ENCODE measurements at regions not wholly inside any gene's neighbourhood (a gene's known extent, or its start where the extent isn't known, plus 50 kb on each side); places are given as distances from the start of the nearest gene placed in this dataset.

- peaks cover 20% of the 10 kb centered on the region for H3K27me3 ChIP-seq (ENCODE audit: control insufficient read depth, insufficient read depth, low read length)
- no peaks in the 10 kb centered on the region for H3K36me3 ChIP-seq (ENCODE audit: control insufficient read depth, insufficient read depth, low read length)
- peaks cover 1% of the 10 kb centered on the region for H3K4me1 ChIP-seq (ENCODE audit: control insufficient read depth, insufficient read depth, low read length)
- H3K27ac ChIP-seq (ENCODE audit: low read depth, low read length): no peak overlapping the region
- no peak overlapping the region for H3K9ac ChIP-seq (ENCODE audit: low read length)
- no peak overlapping the region for H3K4me3 ChIP-seq (ENCODE audit: low read length)
Measured at GRCh38 chr15:89395996-89396395, 61.4 kb upstream of the POLG start.

GRCh38 chr15:89395461-89395871, 60.8 kb upstream of the POLG start:
- no peaks in the 10 kb centered on the region for H3K36me3 ChIP-seq (ENCODE audit: control insufficient read depth, insufficient read depth, low read length)
- H3K9ac ChIP-seq (ENCODE audit: low read length): no peak overlapping the region
- H3K27me3 ChIP-seq (ENCODE audit: control insufficient read depth, insufficient read depth, low read length): peaks cover 15% of the 10 kb centered on the region
- H3K4me3 ChIP-seq (ENCODE audit: low read length): no peak overlapping the region
- H3K27ac ChIP-seq (ENCODE audit: low read depth, low read length): no peak overlapping the region
- no peaks in the 10 kb centered on the region for H3K4me1 ChIP-seq (ENCODE audit: control insufficient read depth, insufficient read depth, low read length)

- H3K27me3 ChIP-seq (ENCODE audit: control insufficient read depth, insufficient read depth, low read length): peaks cover 13% of the 10 kb centered on the region
Measured at GRCh38 chr15:89395031-89395430, 60.4 kb upstream of the POLG start.

GRCh38 chr15:89393056-89393455, 58.4 kb upstream of the POLG start:
- Histone ChIP-seq H3K9ac (ENCODE audit: low read length) (no peak overlapping the region), H3K27ac (ENCODE audit: low read depth, low read length) (no peak overlapping the region), H3K27me3 (ENCODE audit: control insufficient read depth, insufficient read depth, low read length) (peaks cover 10% of the 10 kb centered on the region)

More at GRCh38 chr15:89395031-89395430, 60.4 kb upstream of the POLG start:
- Histone ChIP-seq H3K9ac (ENCODE audit: low read length) (no peak overlapping the region), H3K27ac (ENCODE audit: low read depth, low read length) (no peak overlapping the region), H3K4me1 (ENCODE audit: control insufficient read depth, insufficient read depth, low read length) (no peaks in the 10 kb centered on the region), H3K4me3 (ENCODE audit: low read length) (no peak overlapping the region), H3K36me3 (ENCODE audit: control insufficient read depth, insufficient read depth, low read length) (no peaks in the 10 kb centered on the region)

GRCh38 chr15:89391685-89392257, 57.1 kb upstream of the POLG start:
- Histone ChIP-seq H3K4me3 (ENCODE audit: low read length) (no peak overlapping the region), H3K36me3 (ENCODE audit: control insufficient read depth, insufficient read depth, low read length) (no peaks in the 10 kb centered on the region), H3K4me1 (ENCODE audit: control insufficient read depth, insufficient read depth, low read length) (no peaks in the 10 kb centered on the region), H3K9ac (ENCODE audit: low read length) (no peak overlapping the region), H3K27ac (ENCODE audit: low read depth, low read length) (no peak overlapping the region), H3K27me3 (ENCODE audit: control insufficient read depth, insufficient read depth, low read length) (no peaks in the 10 kb centered on the region)

More at GRCh38 chr15:89393056-89393455, 58.4 kb upstream of the POLG start:
- H3K4me1 ChIP-seq (ENCODE audit: control insufficient read depth, insufficient read depth, low read length): no peaks in the 10 kb centered on the region
- no peaks in the 10 kb centered on the region for H3K36me3 ChIP-seq (ENCODE audit: control insufficient read depth, insufficient read depth, low read length)
- no peak overlapping the region for H3K4me3 ChIP-seq (ENCODE audit: low read length)

- Histone ChIP-seq H3K36me3 (ENCODE audit: control insufficient read depth, insufficient read depth, low read length) (no peaks in the 10 kb centered on the region), H3K4me3 (ENCODE audit: low read length) (no peak overlapping the region), H3K9ac (ENCODE audit: low read length) (no peak overlapping the region), H3K27ac (ENCODE audit: low read depth, low read length) (no peak overlapping the region), H3K27me3 (ENCODE audit: control insufficient read depth, insufficient read depth, low read length) (no peaks in the 10 kb centered on the region), H3K4me1 (ENCODE audit: control insufficient read depth, insufficient read depth, low read length) (no peaks in the 10 kb centered on the region)
Measured at GRCh38 chr15:89389841-89390603, 55.4 kb upstream of the POLG start.

GRCh38 chr15:89387140-89387903, 52.7 kb upstream of the POLG start:
- Histone ChIP-seq H3K4me3 (ENCODE audit: low read length) (no peak overlapping the region), H3K4me1 (ENCODE audit: control insufficient read depth, insufficient read depth, low read length) (peaks cover 4% of the 10 kb centered on the region), H3K27me3 (ENCODE audit: control insufficient read depth, insufficient read depth, low read length) (no peaks in the 10 kb centered on the region), H3K9ac (ENCODE audit: low read length) (no peak overlapping the region), H3K27ac (ENCODE audit: low read depth, low read length) (no peak overlapping the region), H3K36me3 (ENCODE audit: control insufficient read depth, insufficient read depth, low read length) (no peaks in the 10 kb centered on the region)

- no peak overlapping the region for H3K9ac ChIP-seq (ENCODE audit: low read length)
- no peak overlapping the region for H3K27ac ChIP-seq (ENCODE audit: low read depth, low read length)
- H3K27me3 ChIP-seq (ENCODE audit: control insufficient read depth, insufficient read depth, low read length): peaks cover 1% of the 10 kb centered on the region
Measured at GRCh38 chr15:89385596-89386331, 51.1 kb upstream of the POLG start.

More at GRCh38 chr15:89385596-89386331, 51.1 kb upstream of the POLG start:
- Histone ChIP-seq H3K4me3 (ENCODE audit: low read length) (no peak overlapping the region), H3K4me1 (ENCODE audit: control insufficient read depth, insufficient read depth, low read length) (peaks cover 4% of the 10 kb centered on the region), H3K36me3 (ENCODE audit: control insufficient read depth, insufficient read depth, low read length) (no peaks in the 10 kb centered on the region)
